ENCODE measurements at regions not wholly inside any gene's neighbourhood (a gene's known extent, or its start where the extent isn't known, plus 50 kb on each side); places are given as distances from the start of the nearest gene placed in this dataset.
"Not testable (repeated sequence)": the region's sequence is repeated elsewhere in the genome, so short reads cannot be mapped to it uniquely, and the experiment has no call there.

DNA sequence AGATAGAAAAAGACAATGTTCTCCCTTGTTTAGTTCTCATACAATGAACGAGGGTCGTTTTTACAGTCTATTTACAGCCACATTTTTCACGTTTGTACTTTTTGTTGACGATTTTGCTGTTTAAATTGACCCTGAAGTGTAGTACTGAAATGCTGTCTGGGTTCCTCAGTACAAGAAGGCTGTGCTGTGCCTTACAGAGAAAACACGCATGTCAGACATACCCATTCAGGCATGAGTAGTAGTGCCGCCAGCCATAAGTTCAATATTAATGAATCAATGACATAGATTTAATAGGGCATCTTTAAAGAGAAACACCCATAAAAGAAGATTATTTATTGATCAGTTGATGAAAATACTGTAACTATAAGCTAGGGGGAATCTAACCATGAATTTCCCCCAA is 459.8 kb upstream of the EPHA5 start:
- Histone ChIP-seq H3K27ac (replicated peaks) (no peak overlapping the region), H3K4me3 (replicated peaks; ENCODE audit: insufficient read depth, low read length) (no peak overlapping the region), H3K27me3 (ENCODE audit: insufficient read depth, poor library complexity, severe bottlenecking) (no peaks in the 10 kb centered on the region)
- no peak for DNase-seq (ENCODE audit: low read depth in 1 of 2, low spot score in 1 of 2)
- TF ChIP-seq SPI1 (IDR thresholded peaks at IDR 0.05; ENCODE audit: borderline replicate concordance, low read depth) (no peak), POLR2AphosphoS5 (IDR thresholded peaks at IDR 0.05; ENCODE audit: low read depth) (no peak), GABPA (IDR thresholded peaks at IDR 0.05; ENCODE audit: low read depth) (no peak), CTCF (IDR thresholded peaks at IDR 0.05; ENCODE audit: insufficient read depth, low read length) (no peak), REST (IDR thresholded peaks at IDR 0.05; ENCODE audit: insufficient replicate concordance, low read depth) (no peak)

GRCh38 chr4:66123831-66124413 is 453.6 kb upstream of the EPHA5 start:
- DNase-seq (ENCODE audit: low read depth in 1 of 2, low spot score in 1 of 2): no peak
- no peak overlapping the region for H3K27ac ChIP-seq (replicated peaks)
- H3K4me3 ChIP-seq (replicated peaks; ENCODE audit: insufficient read depth, low read length): no peak overlapping the region
- H3K27me3 ChIP-seq (ENCODE audit: insufficient read depth, poor library complexity, severe bottlenecking): no peaks in the 10 kb centered on the region
- TF ChIP-seq SPI1 (IDR thresholded peaks at IDR 0.05; ENCODE audit: borderline replicate concordance, low read depth) (no peak), GABPA (IDR thresholded peaks at IDR 0.05; ENCODE audit: low read depth) (no peak), REST (IDR thresholded peaks at IDR 0.05; ENCODE audit: insufficient replicate concordance, low read depth) (no peak), CTCF (IDR thresholded peaks at IDR 0.05; ENCODE audit: insufficient read depth, low read length) (no peak), POLR2AphosphoS5 (IDR thresholded peaks at IDR 0.05; ENCODE audit: low read depth) (no peak)

DNA sequence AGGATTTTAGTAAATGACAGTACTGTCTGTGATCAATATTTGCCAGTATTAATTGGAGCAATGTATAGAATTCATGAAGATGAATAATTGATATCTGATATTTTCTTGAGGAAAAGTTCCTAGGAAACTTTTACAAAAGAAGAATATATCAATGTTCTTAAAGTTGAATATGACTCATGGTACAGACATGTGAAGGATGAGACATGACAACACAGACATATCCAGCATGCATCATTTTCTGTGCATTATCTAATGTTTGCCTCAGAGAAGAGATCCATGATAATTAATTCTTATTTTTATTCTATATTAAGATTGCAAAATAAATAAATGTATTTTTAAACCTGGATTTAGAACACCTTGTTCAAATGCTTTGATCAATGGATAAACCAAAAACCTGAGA is 452.9 kb upstream of the EPHA5 start:
- Histone ChIP-seq H3K4me3 (replicated peaks; ENCODE audit: insufficient read depth, low read length) (no peak overlapping the region), H3K27me3 (ENCODE audit: insufficient read depth, poor library complexity, severe bottlenecking) (no peaks in the 10 kb centered on the region), H3K27ac (replicated peaks) (no peak overlapping the region)
- DNase-seq (ENCODE audit: low read depth in 1 of 2, low spot score in 1 of 2): no peak
- TF ChIP-seq SPI1 (IDR thresholded peaks at IDR 0.05; ENCODE audit: borderline replicate concordance, low read depth): no peak
- no peak for TF ChIP-seq REST (IDR thresholded peaks at IDR 0.05; ENCODE audit: insufficient replicate concordance, low read depth)
- TF ChIP-seq GABPA (IDR thresholded peaks at IDR 0.05; ENCODE audit: low read depth): no peak
- TF ChIP-seq POLR2AphosphoS5 (IDR thresholded peaks at IDR 0.05; ENCODE audit: low read depth): no peak
- no peak for TF ChIP-seq CTCF (IDR thresholded peaks at IDR 0.05; ENCODE audit: insufficient read depth, low read length)

DNA sequence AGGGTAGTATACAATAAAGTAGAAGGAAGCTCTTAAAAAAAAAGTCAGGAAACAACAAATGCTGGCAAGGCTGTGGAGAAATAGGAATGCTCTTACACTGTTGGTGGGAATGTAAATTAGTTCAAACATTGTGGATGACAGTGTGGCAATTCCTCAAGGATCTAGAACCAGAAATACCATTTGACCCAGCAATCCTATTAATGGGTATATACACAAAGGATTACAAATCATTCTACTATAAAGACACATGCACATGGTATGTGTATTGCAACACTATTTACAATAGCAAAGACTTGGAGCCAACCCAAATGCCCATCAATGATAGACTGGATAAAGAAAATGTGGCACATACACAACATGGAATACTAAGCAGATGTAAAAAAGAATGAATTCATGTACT is 444.9 kb upstream of the EPHA5 start:
- not testable (repeated sequence) for H3K27ac ChIP-seq (replicated peaks); DNase-seq (ENCODE audit: low read depth in 1 of 2, low spot score in 1 of 2); H3K27me3 ChIP-seq (ENCODE audit: insufficient read depth, poor library complexity, severe bottlenecking); H3K4me3 ChIP-seq (replicated peaks; ENCODE audit: insufficient read depth, low read length)

Data from HL-60 (cell line).